ENCODE measurements at regions not wholly inside any gene's neighbourhood (a gene's known extent, or its start where the extent isn't known, plus 50 kb on each side); places are given as distances from the start of the nearest gene placed in this dataset.

DNA sequence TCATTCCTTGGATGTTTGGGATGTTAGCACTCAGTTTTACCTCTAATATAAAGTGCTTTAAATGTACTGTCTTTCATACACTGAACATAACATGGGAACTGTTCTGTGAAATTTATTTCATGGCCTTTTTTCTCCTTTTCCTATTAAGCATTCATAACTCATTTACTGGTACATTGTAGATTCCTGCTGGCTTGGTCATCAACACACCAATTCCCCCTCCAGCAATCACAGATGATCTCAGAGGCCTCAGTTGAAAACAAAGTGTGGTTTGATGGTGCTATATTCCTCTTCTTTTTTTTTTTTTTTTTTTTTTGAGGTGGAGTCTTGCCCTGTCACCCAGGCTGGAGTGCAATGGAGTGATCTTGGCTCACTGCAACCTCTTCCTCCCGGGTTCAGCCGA, 61.9 kb upstream of the FAM47B start:
- H3K9me3 Mint-ChIP-seq = no peaks in the 10 kb centered on the region
- ChIA-PET CTCF (no interaction called here), POLR2A (no interaction called here)
- no peak overlapping the region for H3K27ac Mint-ChIP-seq
- no peak for DNase-seq
- H3K36me3 Mint-ChIP-seq (ENCODE audit: low read depth) = no peaks in the 10 kb centered on the region
- no peak overlapping the region for H3K4me3 Mint-ChIP-seq
- H3K27me3 Mint-ChIP-seq = no peaks in the 10 kb centered on the region
- no peaks in the 10 kb centered on the region for H3K4me1 Mint-ChIP-seq

DNA sequence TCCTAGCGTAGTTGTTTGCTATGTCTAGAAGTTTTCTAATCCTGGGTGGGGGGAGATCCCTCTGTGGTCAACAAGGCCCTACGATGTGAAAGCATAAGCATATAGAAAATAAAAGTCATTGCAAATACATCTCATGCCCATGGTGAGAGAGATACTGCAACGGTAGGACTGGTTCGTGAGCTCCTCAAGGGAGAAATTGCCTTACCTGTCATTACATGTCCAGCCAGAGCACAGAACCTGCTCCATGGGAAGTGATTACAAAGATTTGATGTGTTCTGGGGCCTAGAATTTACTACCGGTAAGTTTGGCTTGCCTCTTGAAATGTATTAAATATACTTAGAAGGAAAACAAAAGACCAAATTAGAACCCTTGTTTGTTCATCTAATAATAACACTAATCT, 60.9 kb upstream of the FAM47B start:
- ChIA-PET CTCF (no interaction called here), POLR2A (no interaction called here)
- no peaks in the 10 kb centered on the region for H3K36me3 Mint-ChIP-seq (ENCODE audit: low read depth)
- H3K4me3 Mint-ChIP-seq = no peak overlapping the region
- H3K9me3 Mint-ChIP-seq = no peaks in the 10 kb centered on the region
- H3K4me1 Mint-ChIP-seq = no peaks in the 10 kb centered on the region
- no peak for DNase-seq
- H3K27ac Mint-ChIP-seq = no peak overlapping the region
- H3K27me3 Mint-ChIP-seq = no peaks in the 10 kb centered on the region

DNA sequence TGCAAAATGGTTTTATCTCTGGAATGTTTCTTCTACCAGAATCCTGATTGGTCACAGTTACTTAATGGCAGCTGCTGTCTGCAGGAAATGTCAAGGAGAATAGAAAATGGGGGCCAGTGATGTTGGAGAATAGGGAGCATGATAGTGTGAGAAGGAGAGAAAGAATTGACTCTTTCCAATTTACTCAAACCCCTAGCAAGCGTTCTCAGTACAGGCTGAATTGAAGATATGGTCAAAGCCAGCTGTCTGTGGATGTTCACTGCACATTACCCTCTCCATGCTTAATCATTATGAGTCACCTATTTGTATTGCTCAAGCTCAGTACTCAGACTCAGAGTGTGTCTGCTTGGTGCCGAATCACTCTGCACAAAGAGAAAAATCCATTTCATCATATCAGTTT, 57.8 kb upstream of the FAM47B start:
- POLR2A ChIA-PET = no interaction called here
- H3K27ac Mint-ChIP-seq = no peak overlapping the region
- H3K27me3 Mint-ChIP-seq = no peaks in the 10 kb centered on the region
- no peaks in the 10 kb centered on the region for H3K4me1 Mint-ChIP-seq
- CTCF ChIA-PET = no interaction called here
- no peak overlapping the region for H3K4me3 Mint-ChIP-seq
- no peak for DNase-seq
- H3K36me3 Mint-ChIP-seq (ENCODE audit: low read depth) = no peaks in the 10 kb centered on the region
- H3K9me3 Mint-ChIP-seq = no peaks in the 10 kb centered on the region

DNA sequence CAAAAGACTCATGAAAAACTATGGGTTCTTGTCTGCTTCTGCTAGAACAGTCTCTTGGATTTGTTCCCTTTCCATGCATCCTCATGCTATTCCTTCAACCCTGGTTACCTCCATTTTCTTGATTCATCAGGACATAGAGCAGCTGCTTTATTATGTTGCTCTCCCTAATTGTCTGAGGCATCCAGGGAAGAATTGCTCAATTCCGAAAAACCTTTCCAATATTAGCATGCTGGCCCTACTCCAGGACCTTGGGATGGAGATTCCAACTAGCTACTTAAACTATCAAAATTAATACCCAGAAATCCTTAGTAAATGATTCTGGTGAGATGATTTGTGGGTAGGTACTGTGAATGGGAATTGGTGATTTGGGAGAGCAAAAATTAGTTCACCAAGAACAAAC, 56.6 kb upstream of the FAM47B start:
- no peaks in the 10 kb centered on the region for H3K27me3 Mint-ChIP-seq
- no peak for DNase-seq
- H3K4me1 Mint-ChIP-seq = no peaks in the 10 kb centered on the region
- no peak overlapping the region for H3K4me3 Mint-ChIP-seq
- ChIA-PET CTCF (no interaction called here), POLR2A (no interaction called here)
- no peak overlapping the region for H3K27ac Mint-ChIP-seq
- no peaks in the 10 kb centered on the region for H3K9me3 Mint-ChIP-seq
- no peaks in the 10 kb centered on the region for H3K36me3 Mint-ChIP-seq (ENCODE audit: low read depth)

DNA sequence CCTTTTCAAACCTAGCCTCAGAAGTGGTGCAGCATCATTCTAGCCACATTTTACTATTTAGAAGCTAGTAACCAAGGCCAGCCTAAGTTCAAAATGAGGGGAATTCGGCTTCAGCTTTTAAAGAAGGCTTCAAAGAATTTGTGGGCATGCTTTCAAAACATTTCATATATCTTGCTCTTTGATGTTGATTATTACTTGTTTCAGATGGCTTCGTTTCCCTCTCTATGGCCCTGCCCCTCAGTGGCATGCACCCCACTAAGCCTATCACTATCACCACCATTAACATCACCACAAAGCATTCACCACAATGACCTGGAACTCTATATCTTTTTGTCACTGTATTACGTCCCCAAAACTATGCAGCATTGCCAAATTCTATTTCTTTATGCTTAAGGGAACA, 51.2 kb upstream of the FAM47B start:
- no peaks in the 10 kb centered on the region for H3K4me1 Mint-ChIP-seq
- no peaks in the 10 kb centered on the region for H3K27me3 Mint-ChIP-seq
- CTCF ChIA-PET = no interaction called here
- DNase-seq = no peak
- H3K36me3 Mint-ChIP-seq (ENCODE audit: low read depth) = no peaks in the 10 kb centered on the region
- POLR2A ChIA-PET = no interaction called here
- H3K27ac Mint-ChIP-seq = no peak overlapping the region
- no peak overlapping the region for H3K4me3 Mint-ChIP-seq
- peaks cover 2% of the 10 kb centered on the region for H3K9me3 Mint-ChIP-seq

Measured in activated CD4-positive, alpha-beta T cell treated with anti-CD3 and anti-CD28 coated beads, Interleukin-2, amount 10 ng/mL, durations not matched to agents 7 days and 5 days (primary cell).